ENCODE measurements at regions not wholly inside any gene's neighbourhood (a gene's known extent, or its start where the extent isn't known, plus 50 kb on each side); places are given as distances from the start of the nearest gene placed in this dataset.

- TF ChIP-seq CTCF (IDR thresholded peaks at IDR 0.05; ENCODE audit: low read length) (no peak), EZH2 (IDR thresholded peaks at IDR 0.05; ENCODE audit: borderline replicate concordance, low read length) (no peak)
Observed at GRCh38 chr14:82113007-82113406, 579.4 kb upstream of the SEL1L start.
